ENCODE measurements at regions not wholly inside any gene's neighbourhood (a gene's known extent, or its start where the extent isn't known, plus 50 kb on each side); places are given as distances from the start of the nearest gene placed in this dataset.

DNA sequence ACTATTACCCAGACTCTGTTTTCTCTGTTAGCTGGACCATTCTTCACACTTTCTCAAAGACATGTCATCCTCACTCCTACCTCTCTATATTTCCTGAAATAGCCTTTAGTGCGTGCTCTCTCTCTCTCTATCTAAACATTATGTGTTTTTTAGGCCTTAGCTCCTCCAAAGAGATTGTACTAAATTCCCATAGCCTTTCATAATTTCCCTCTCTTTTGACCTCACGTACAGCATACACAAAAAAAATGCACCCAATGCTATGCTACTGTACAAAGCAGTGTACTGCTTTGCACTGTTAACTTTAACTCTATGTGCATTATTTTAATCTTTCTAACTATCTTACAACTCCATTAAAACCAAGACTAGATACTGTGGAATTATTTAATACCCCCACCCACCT lies 288.4 kb downstream of the DAD1 start:
- DNase-seq (ENCODE audit: low read depth, low spot score) (no peak), ATAC-seq (no peak)
- CTCF ChIA-PET, result interaction anchor here (3.1 kb wide), 1 partner anchor 19 kb away, joined by 10 read pairs; no protein-coding TSS in a partner anchor
- BruUV-seq (replicated peaks), result no TSS peak
- TF ChIP-seq, protein P1, sequence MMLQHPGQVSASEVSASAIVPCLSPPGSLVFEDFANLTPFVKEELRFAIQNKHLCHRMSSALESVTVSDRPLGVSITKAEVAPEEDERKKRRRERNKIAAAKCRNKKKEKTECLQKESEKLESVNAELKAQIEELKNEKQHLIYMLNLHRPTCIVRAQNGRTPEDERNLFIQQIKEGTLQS (IDR thresholded peaks at IDR 0.05), result no peak
- TF ChIP-seq YY1 (IDR thresholded peaks at IDR 0.05; ENCODE audit: extremely low read depth, insufficient replicate concordance, low read depth, low read length) (no peak), JUND (IDR thresholded peaks at IDR 0.05) (no peak), CEBPB (IDR thresholded peaks at IDR 0.05; ENCODE audit: low read depth) (no peak), EGR1 (IDR thresholded peaks at IDR 0.05; ENCODE audit: low read depth) (no peak), ZFX (IDR thresholded peaks at IDR 0.05) (no peak), ZNF274 (IDR thresholded peaks at IDR 0.05; ENCODE audit: low read depth, low read length) (no peak), TCF7L2 (IDR thresholded peaks at IDR 0.05; ENCODE audit: borderline replicate concordance, extremely low read depth, insufficient read depth, insufficient read length) (no peak)
- TF ChIP-seq, protein P2, sequence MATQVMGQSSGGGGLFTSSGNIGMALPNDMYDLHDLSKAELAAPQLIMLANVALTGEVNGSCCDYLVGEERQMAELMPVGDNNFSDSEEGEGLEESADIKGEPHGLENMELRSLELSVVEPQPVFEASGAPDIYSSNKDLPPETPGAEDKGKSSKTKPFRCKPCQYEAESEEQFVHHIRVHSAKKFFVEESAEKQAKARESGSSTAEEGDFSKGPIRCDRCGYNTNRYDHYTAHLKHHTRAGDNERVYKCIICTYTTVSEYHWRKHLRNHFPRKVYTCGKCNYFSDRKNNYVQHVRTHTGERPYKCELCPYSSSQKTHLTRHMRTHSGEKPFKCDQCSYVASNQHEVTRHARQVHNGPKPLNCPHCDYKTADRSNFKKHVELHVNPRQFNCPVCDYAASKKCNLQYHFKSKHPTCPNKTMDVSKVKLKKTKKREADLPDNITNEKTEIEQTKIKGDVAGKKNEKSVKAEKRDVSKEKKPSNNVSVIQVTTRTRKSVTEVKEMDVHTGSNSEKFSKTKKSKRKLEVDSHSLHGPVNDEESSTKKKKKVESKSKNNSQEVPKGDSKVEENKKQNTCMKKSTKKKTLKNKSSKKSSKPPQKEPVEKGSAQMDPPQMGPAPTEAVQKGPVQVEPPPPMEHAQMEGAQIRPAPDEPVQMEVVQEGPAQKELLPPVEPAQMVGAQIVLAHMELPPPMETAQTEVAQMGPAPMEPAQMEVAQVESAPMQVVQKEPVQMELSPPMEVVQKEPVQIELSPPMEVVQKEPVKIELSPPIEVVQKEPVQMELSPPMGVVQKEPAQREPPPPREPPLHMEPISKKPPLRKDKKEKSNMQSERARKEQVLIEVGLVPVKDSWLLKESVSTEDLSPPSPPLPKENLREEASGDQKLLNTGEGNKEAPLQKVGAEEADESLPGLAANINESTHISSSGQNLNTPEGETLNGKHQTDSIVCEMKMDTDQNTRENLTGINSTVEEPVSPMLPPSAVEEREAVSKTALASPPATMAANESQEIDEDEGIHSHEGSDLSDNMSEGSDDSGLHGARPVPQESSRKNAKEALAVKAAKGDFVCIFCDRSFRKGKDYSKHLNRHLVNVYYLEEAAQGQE (IDR thresholded peaks at IDR 0.05; ENCODE audit: low read depth), result no peak
- TF ChIP-seq, protein P3, sequence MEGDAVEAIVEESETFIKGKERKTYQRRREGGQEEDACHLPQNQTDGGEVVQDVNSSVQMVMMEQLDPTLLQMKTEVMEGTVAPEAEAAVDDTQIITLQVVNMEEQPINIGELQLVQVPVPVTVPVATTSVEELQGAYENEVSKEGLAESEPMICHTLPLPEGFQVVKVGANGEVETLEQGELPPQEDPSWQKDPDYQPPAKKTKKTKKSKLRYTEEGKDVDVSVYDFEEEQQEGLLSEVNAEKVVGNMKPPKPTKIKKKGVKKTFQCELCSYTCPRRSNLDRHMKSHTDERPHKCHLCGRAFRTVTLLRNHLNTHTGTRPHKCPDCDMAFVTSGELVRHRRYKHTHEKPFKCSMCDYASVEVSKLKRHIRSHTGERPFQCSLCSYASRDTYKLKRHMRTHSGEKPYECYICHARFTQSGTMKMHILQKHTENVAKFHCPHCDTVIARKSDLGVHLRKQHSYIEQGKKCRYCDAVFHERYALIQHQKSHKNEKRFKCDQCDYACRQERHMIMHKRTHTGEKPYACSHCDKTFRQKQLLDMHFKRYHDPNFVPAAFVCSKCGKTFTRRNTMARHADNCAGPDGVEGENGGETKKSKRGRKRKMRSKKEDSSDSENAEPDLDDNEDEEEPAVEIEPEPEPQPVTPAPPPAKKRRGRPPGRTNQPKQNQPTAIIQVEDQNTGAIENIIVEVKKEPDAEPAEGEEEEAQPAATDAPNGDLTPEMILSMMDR (IDR thresholded peaks at IDR 0.05 in 2 of 3, conservative IDR thresholded peaks at IDR 0.05 in 1 of 3; ENCODE audit: borderline replicate concordance in 1 of 3, insufficient read depth in 1 of 3, low read depth in 2 of 3, low read length in 2 of 3), result no peak
- TF ChIP-seq, protein P4, sequence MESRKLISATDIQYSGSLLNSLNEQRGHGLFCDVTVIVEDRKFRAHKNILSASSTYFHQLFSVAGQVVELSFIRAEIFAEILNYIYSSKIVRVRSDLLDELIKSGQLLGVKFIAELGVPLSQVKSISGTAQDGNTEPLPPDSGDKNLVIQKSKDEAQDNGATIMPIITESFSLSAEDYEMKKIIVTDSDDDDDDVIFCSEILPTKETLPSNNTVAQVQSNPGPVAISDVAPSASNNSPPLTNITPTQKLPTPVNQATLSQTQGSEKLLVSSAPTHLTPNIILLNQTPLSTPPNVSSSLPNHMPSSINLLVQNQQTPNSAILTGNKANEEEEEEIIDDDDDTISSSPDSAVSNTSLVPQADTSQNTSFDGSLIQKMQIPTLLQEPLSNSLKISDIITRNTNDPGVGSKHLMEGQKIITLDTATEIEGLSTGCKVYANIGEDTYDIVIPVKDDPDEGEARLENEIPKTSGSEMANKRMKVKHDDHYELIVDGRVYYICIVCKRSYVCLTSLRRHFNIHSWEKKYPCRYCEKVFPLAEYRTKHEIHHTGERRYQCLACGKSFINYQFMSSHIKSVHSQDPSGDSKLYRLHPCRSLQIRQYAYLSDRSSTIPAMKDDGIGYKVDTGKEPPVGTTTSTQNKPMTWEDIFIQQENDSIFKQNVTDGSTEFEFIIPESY (IDR thresholded peaks at IDR 0.05; ENCODE audit: extremely low read depth, insufficient replicate concordance, low read length), result no peak
- Histone ChIP-seq H4K20me1 (ENCODE audit: insufficient read depth) (no peaks in the 10 kb centered on the region), H3K4me3 (replicated peaks in 1 of 2; ENCODE audit: low read depth in 1 of 2, low read length in 2 of 2) (no peak overlapping the region), H3K79me2 (ENCODE audit: insufficient read depth, low read length) (no peaks in the 10 kb centered on the region), H3K27ac (ENCODE audit: low read depth, low read length) (no peak overlapping the region), H2AFZ (ENCODE audit: low read depth, low read length, poor library complexity, severe bottlenecking) (no peak overlapping the region), H3K4me2 (ENCODE audit: low read length) (no peak overlapping the region), H3K36me3 (ENCODE audit: control insufficient read depth in 1 of 2, insufficient read depth in 2 of 2, low read length in 2 of 2) (no peaks in the 10 kb centered on the region), H3K9me3 (ENCODE audit: control insufficient read depth in 1 of 2, insufficient read depth in 1 of 2, low read depth in 1 of 2, low read length in 2 of 2) (no peaks in the 10 kb centered on the region), H3K27me3 (ENCODE audit: insufficient read depth, low read length) (peaks cover 71% of the 10 kb centered on the region), H3K4me1 (ENCODE audit: control insufficient read depth in 1 of 2, insufficient read depth in 2 of 2, low read length in 2 of 2) (peaks cover 3 to 9% of the 10 kb centered on the region in 2 experiments), H3K9ac (ENCODE audit: low read length) (no peak overlapping the region), H3K9me2 (ENCODE audit: insufficient read depth) (no peaks in the 10 kb centered on the region)
- POLR2A ChIA-PET, result no interaction called here
- intact Hi-C loops (cut with micrococcal nuclease), result no loop called here
- RAD21 ChIA-PET (ENCODE audit: low non-redundant PET in 1 of 2, low total read pairs in 2 of 2, uncharacterized antibody in 2 of 2, unreplicated experiment in 2 of 2), result no interaction called here
